HG02588 (cell line): ENCODE measurements at regions not wholly inside any gene's neighbourhood (a gene's known extent, or its start where the extent isn't known, plus 50 kb on each side); places are given as distances from the start of the nearest gene placed in this dataset.

Experiments
- ATAC-seq: cut with Tn5 transposase; IDR thresholded peaks from one replicate; pipeline ENCODE4 v1.9.1; 2021; ENCODE audit warnings: mild to moderate bottlenecking, moderate library complexity; ENCODE audit not compliant: unreplicated experiment

GRCh38 chr2:129903586-129904425 lies 75.7 kb upstream of the RAB6C start:
- no peak for ATAC-seq

GRCh38 chr2:129904532-129905446 lies 74.7 kb upstream of the RAB6C start:
- ATAC-seq, result no peak

GRCh38 chr2:129905664-129906081 lies 73.8 kb upstream of the RAB6C start:
- ATAC-seq, result no peak

GRCh38 chr2:129906139-129906860 lies 73.2 kb upstream of the RAB6C start:
- no peak for ATAC-seq

- ATAC-seq, result no peak
Observed at GRCh38 chr2:129906861-129907235, 72.6 kb upstream of the RAB6C start.

GRCh38 chr2:129907256-129907998 lies 72.0 kb upstream of the RAB6C start:
- ATAC-seq, result no peak

GRCh38 chr2:129908721-129909373 lies 70.6 kb upstream of the RAB6C start:
- ATAC-seq, result no peak

GRCh38 chr2:129909651-129910418 lies 69.6 kb upstream of the RAB6C start:
- ATAC-seq, result no peak

- no peak for ATAC-seq
Observed at GRCh38 chr2:129910446-129911362, 68.8 kb upstream of the RAB6C start.

GRCh38 chr2:129911363-129912065 lies 68.0 kb upstream of the RAB6C start:
- no peak for ATAC-seq

GRCh38 chr2:129912066-129912820 lies 67.2 kb upstream of the RAB6C start:
- no peak for ATAC-seq

- ATAC-seq, result no peak
Observed at GRCh38 chr2:129912871-129913694, 66.4 kb upstream of the RAB6C start.

GRCh38 chr2:129913695-129914495 lies 65.6 kb upstream of the RAB6C start:
- ATAC-seq, result no peak

- no peak for ATAC-seq
Observed at GRCh38 chr2:129914538-129915302, 64.7 kb upstream of the RAB6C start.
